ENCODE measurements at regions not wholly inside any gene's neighbourhood (a gene's known extent, or its start where the extent isn't known, plus 50 kb on each side); places are given as distances from the start of the nearest gene placed in this dataset.

DNA sequence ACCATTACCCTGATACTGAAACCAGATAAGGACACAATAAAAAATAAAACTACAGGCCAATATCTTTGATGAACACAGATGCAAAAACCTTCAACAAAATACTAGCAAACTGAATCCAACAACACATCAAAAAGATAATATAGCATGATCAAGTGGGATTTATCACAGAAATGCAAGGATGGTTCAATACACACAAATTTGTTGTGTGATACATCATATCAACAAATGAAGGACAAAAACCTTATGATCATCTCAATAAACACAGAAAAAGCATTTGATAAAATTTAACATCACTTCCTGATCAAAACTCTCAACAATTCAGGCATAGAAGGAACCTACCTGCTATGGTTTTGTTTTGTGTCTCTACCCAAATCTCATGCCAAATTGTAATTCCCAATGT is 74.3 kb upstream of the VANGL1 start:
- Histone ChIP-seq H3K4me3 (replicated peaks in 1 of 3; ENCODE audit: insufficient read depth in 1 of 3, low read depth in 2 of 3, low read length in 3 of 3) (no peak overlapping the region), H2AFZ (ENCODE audit: low read length) (no peak overlapping the region), H3K4me2 (ENCODE audit: low read depth, low read length) (no peak overlapping the region), H3K27ac (ENCODE audit: extremely low read length, insufficient read depth, low read length) (no peak overlapping the region), H3K4me1 (ENCODE audit: insufficient read depth, low read length) (no peaks in the 10 kb centered on the region), H4K20me1 (ENCODE audit: insufficient read depth, low read length) (no peaks in the 10 kb centered on the region), H3K9ac (ENCODE audit: insufficient read depth, low read depth, low read length) (no peak overlapping the region), H3K79me2 (ENCODE audit: insufficient read depth, low read length) (no peaks in the 10 kb centered on the region), H3K36me3 (replicated peaks in 1 of 2; ENCODE audit: control insufficient read depth in 1 of 2, insufficient read depth in 2 of 2, low read length in 2 of 2) (no peaks in the 10 kb centered on the region), H3K9me3 (ENCODE audit: low read length) (peaks cover 13% of the 10 kb centered on the region), H3K27me3 (ENCODE audit: control insufficient read depth in 1 of 2, insufficient read depth in 2 of 2, low read length in 2 of 2) (peaks cover 0 to 7% of the 10 kb centered on the region in 2 experiments; a peak in 2 of 5 replicates)
- DNase-seq (ENCODE audit: low spot score) (no peak), ATAC-seq (no peak), FAIRE-seq (no peak)
- ChIA-PET POLR2A (no interaction called here), CTCF (ENCODE audit: low intra/inter-chr PET ratio, low total read pairs) (no interaction called here)
- TF ChIP-seq ZBTB1 (CRISPR knock-in tag; IDR thresholded peaks at IDR 0.05; ENCODE audit: borderline replicate concordance), result no peak
- no peak for TF ChIP-seq ZNF720 (CRISPR knock-in tag; IDR thresholded peaks at IDR 0.05)
- TF ChIP-seq HIVEP1 (CRISPR knock-in tag; IDR thresholded peaks at IDR 0.05), result no peak
- TF ChIP-seq TBP (CRISPR knock-in tag; IDR thresholded peaks at IDR 0.05), result no peak
- no peak for TF ChIP-seq RFXAP (CRISPR knock-in tag; IDR thresholded peaks at IDR 0.05; ENCODE audit: borderline replicate concordance)
- no peak for TF ChIP-seq GFI1 (CRISPR knock-in tag; IDR thresholded peaks at IDR 0.05; ENCODE audit: borderline replicate concordance)
- TF ChIP-seq MYC (CRISPR knock-in tag; IDR thresholded peaks at IDR 0.05; ENCODE audit: borderline replicate concordance), result no peak
- no peak for TF ChIP-seq DPF2 (CRISPR knock-in tag; IDR thresholded peaks at IDR 0.05; ENCODE audit: borderline replicate concordance, low read depth)
- TF ChIP-seq ZNF607 (CRISPR knock-in tag; IDR thresholded peaks at IDR 0.05; ENCODE audit: borderline replicate concordance), result no peak
- no peak for TF ChIP-seq ATF7 (IDR thresholded peaks at IDR 0.05)
- no peak for TF ChIP-seq ATF7 (CRISPR knock-in tag; IDR thresholded peaks at IDR 0.05)
- TF ChIP-seq PCBP1 (IDR thresholded peaks at IDR 0.05; ENCODE audit: borderline replicate concordance, low read depth, low read length), result no peak
- no peak for TF ChIP-seq FOXP4 (CRISPR knock-in tag; IDR thresholded peaks at IDR 0.05)
- TF ChIP-seq POGZ (CRISPR knock-in tag; IDR thresholded peaks at IDR 0.05), result no peak
- intact Hi-C loops (cut with micrococcal nuclease; ENCODE audit: unreplicated experiment), result no loop called here
- BruUV-seq (replicated peaks), result no TSS peak
- in situ Hi-C loops (cut with HindIII; ENCODE audit: extremely low pct_ligation_motif_present, low pct_unique_long_range_greater_than_20kb), result no loop called here

Measured in HepG2 (cell line).